ENCODE measurements at regions not wholly inside any gene's neighbourhood (a gene's known extent, or its start where the extent isn't known, plus 50 kb on each side); places are given as distances from the start of the nearest gene placed in this dataset.

DNA sequence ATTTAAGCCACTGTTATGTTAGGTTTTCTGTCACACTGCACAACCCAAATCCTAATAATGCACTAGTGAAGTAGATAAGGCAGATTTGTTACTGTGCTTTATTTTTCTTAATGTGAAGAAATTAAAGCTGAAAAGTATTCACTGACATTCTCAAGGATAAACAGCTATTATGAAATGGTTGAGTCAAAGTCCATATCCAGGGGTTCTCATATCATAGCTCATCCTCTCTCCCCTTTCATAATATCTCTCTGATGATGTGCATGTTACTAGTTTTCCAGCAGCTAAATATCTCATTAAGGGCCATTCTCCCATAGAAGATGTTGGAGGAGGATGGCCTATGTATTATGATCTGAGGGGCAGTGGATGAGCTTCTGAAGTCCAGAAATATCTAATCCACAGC, 53.6 kb upstream of the CCDC190 start:
- no peak overlapping the region for H3K4me3 Mint-ChIP-seq
- TF ChIP-seq, protein P1, sequence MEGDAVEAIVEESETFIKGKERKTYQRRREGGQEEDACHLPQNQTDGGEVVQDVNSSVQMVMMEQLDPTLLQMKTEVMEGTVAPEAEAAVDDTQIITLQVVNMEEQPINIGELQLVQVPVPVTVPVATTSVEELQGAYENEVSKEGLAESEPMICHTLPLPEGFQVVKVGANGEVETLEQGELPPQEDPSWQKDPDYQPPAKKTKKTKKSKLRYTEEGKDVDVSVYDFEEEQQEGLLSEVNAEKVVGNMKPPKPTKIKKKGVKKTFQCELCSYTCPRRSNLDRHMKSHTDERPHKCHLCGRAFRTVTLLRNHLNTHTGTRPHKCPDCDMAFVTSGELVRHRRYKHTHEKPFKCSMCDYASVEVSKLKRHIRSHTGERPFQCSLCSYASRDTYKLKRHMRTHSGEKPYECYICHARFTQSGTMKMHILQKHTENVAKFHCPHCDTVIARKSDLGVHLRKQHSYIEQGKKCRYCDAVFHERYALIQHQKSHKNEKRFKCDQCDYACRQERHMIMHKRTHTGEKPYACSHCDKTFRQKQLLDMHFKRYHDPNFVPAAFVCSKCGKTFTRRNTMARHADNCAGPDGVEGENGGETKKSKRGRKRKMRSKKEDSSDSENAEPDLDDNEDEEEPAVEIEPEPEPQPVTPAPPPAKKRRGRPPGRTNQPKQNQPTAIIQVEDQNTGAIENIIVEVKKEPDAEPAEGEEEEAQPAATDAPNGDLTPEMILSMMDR (IDR thresholded peaks at IDR 0.05), result no peak
- intact Hi-C loops (cut with DNase I, micrococcal nuclease), result no loop called here
- no peak overlapping the region for H3K27ac ChIP-seq (ENCODE audit: low read depth in 1 of 2, low read length in 2 of 2)
- H3K4me3 ChIP-seq (ENCODE audit: low read length), result no peak overlapping the region
- peaks cover 4% of the 10 kb centered on the region for H3K9me3 Mint-ChIP-seq
- no peaks in the 10 kb centered on the region for H3K36me3 ChIP-seq (ENCODE audit: insufficient read depth, low read length)
- no peak overlapping the region for H3K27ac Mint-ChIP-seq
- H3K9me3 ChIP-seq (ENCODE audit: control insufficient read depth in 1 of 2, insufficient read depth in 1 of 2, low read length in 2 of 2), result peaks cover 0 to 4% of the 10 kb centered on the region in 2 experiments
- ChIA-PET POLR2A (no interaction called here), CTCF (no interaction called here)
- no peaks in the 10 kb centered on the region for H3K4me1 ChIP-seq (ENCODE audit: insufficient read depth, low read length)
- no peaks in the 10 kb centered on the region for H3K4me1 Mint-ChIP-seq (ENCODE audit: low read depth)
- peaks cover 26% of the 10 kb centered on the region for H3K27me3 Mint-ChIP-seq
- H3K36me3 Mint-ChIP-seq (ENCODE audit: low read depth), result no peaks in the 10 kb centered on the region
- no peak for DNase-seq
- peaks cover 0 to 3% of the 10 kb centered on the region in 2 experiments for H3K27me3 ChIP-seq (ENCODE audit: control insufficient read depth in 1 of 2, insufficient read depth in 2 of 2, low read length in 2 of 2)
- no peak for ATAC-seq (ENCODE audit: poor library complexity)

DNA sequence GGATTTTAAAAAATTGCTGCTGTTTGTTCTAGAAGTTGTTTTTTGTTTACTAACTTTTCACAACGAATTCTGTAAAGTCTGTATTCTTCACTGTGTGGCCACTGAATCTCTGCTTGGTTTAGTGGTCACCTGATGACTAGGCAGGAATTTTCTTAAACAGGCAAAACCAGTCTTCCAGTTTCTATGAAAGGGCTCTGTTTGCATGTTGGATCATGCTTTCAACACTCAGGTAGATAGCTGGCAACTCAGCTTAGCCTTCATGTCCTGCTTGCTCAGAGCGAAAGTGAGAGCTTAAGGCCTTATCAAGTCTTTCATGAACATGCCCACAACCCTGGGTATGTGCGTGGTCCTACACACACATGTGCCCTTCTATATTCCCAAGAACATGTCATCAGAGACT, 52.4 kb upstream of the CCDC190 start:
- peaks cover 22% of the 10 kb centered on the region for H3K27me3 Mint-ChIP-seq
- Histone ChIP-seq H3K27me3 (ENCODE audit: control insufficient read depth in 1 of 2, insufficient read depth in 2 of 2, low read length in 2 of 2) (peaks cover 0 to 3% of the 10 kb centered on the region in 2 experiments), H3K4me3 (ENCODE audit: low read length) (no peak overlapping the region), H3K36me3 (ENCODE audit: insufficient read depth, low read length) (no peaks in the 10 kb centered on the region), H3K27ac (ENCODE audit: low read depth in 1 of 2, low read length in 2 of 2) (no peak overlapping the region), H3K4me1 (ENCODE audit: insufficient read depth, low read length) (no peaks in the 10 kb centered on the region), H3K9me3 (ENCODE audit: control insufficient read depth in 1 of 2, insufficient read depth in 1 of 2, low read length in 2 of 2) (peaks cover 0 to 4% of the 10 kb centered on the region in 2 experiments)
- no peak overlapping the region for H3K27ac Mint-ChIP-seq
- DNase-seq, result no peak
- no peaks in the 10 kb centered on the region for H3K36me3 Mint-ChIP-seq (ENCODE audit: low read depth)
- H3K9me3 Mint-ChIP-seq, result peaks cover 4% of the 10 kb centered on the region
- no peaks in the 10 kb centered on the region for H3K4me1 Mint-ChIP-seq (ENCODE audit: low read depth)
- intact Hi-C loops (cut with DNase I, micrococcal nuclease), result no loop called here
- H3K4me3 Mint-ChIP-seq, result no peak overlapping the region
- TF ChIP-seq, protein P1 (IDR thresholded peaks at IDR 0.05), result no peak
- ChIA-PET POLR2A (no interaction called here), CTCF (no interaction called here)
- ATAC-seq (ENCODE audit: poor library complexity), result no peak

DNA sequence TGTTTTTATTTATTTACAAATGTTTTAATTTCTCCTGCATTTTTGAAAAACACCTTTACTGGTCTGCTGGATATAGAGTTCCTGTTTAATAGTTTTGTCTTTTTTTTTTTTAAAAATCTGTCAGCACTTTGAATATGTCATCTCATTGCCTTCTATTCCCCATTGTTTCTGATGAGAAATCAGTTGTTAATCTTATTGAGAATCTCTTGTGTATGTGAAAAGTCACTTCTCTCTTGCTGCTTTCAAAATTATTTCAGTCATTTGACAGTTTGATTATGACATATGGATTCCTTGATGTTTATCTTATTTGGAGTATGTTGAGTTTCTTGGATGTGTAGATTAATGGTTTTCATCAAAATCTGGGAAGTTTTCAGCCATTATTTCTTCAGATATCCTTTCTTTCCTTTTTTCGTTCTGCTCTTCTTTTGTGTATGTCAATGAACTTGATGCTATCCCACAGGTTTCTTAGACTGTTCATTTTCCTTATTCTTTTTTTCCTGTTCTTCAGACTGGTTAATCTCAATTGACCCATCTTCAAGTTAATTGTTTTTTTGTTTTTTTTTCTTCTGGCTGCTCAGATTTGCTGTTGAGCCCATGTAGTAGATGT, 51.2 kb upstream of the CCDC190 start:
- DNase-seq (no peak), ATAC-seq (ENCODE audit: poor library complexity) (no peak)
- no peaks in the 10 kb centered on the region for H3K4me1 ChIP-seq (ENCODE audit: insufficient read depth, low read length)
- H3K36me3 ChIP-seq (ENCODE audit: insufficient read depth, low read length), result no peaks in the 10 kb centered on the region
- H3K4me3 ChIP-seq (ENCODE audit: low read length), result no peak overlapping the region
- no peak overlapping the region for H3K27ac ChIP-seq (ENCODE audit: low read depth in 1 of 2, low read length in 2 of 2)
- Mint-ChIP-seq H3K9me3 (peaks cover 4% of the 10 kb centered on the region), H3K4me1 (ENCODE audit: low read depth) (no peaks in the 10 kb centered on the region), H3K27me3 (peaks cover 20% of the 10 kb centered on the region), H3K27ac (no peak overlapping the region), H3K4me3 (no peak overlapping the region), H3K36me3 (ENCODE audit: low read depth) (no peaks in the 10 kb centered on the region)
- intact Hi-C loops (cut with DNase I, micrococcal nuclease), result no loop called here
- no peaks in the 10 kb centered on the region for H3K27me3 ChIP-seq (ENCODE audit: control insufficient read depth in 1 of 2, insufficient read depth in 2 of 2, low read length in 2 of 2)
- POLR2A ChIA-PET, result no interaction called here
- H3K9me3 ChIP-seq (ENCODE audit: control insufficient read depth in 1 of 2, insufficient read depth in 1 of 2, low read length in 2 of 2), result peaks cover 0 to 4% of the 10 kb centered on the region in 2 experiments
- CTCF ChIA-PET, result no interaction called here
- TF ChIP-seq, protein P1 (IDR thresholded peaks at IDR 0.05), result no peak

Data from CD4-positive, alpha-beta T cell (primary cell).